ENCODE measurements at regions not wholly inside any gene's neighbourhood (a gene's known extent, or its start where the extent isn't known, plus 50 kb on each side); places are given as distances from the start of the nearest gene placed in this dataset.
"Not testable (repeated sequence)": the region's sequence is repeated elsewhere in the genome, so short reads cannot be mapped to it uniquely, and the experiment has no call there.

GRCh38 chr12:38175538-38175937, 141.0 kb upstream of the ALG10B start:
- Histone ChIP-seq H3K27me3 (ENCODE audit: insufficient read depth, poor library complexity, severe bottlenecking) (no peaks in the 10 kb centered on the region), H3K4me3 (replicated peaks; ENCODE audit: insufficient read depth, low read length) (no peak overlapping the region), H3K27ac (replicated peaks) (no peak overlapping the region)
- no peak for DNase-seq (ENCODE audit: low read depth in 1 of 2, low spot score in 1 of 2)
- TF ChIP-seq REST (IDR thresholded peaks at IDR 0.05; ENCODE audit: insufficient replicate concordance, low read depth) (no peak), GABPA (IDR thresholded peaks at IDR 0.05; ENCODE audit: low read depth) (no peak), SPI1 (IDR thresholded peaks at IDR 0.05; ENCODE audit: borderline replicate concordance, low read depth) (no peak), POLR2AphosphoS5 (IDR thresholded peaks at IDR 0.05; ENCODE audit: low read depth) (no peak)
- TF ChIP-seq, protein P1, sequence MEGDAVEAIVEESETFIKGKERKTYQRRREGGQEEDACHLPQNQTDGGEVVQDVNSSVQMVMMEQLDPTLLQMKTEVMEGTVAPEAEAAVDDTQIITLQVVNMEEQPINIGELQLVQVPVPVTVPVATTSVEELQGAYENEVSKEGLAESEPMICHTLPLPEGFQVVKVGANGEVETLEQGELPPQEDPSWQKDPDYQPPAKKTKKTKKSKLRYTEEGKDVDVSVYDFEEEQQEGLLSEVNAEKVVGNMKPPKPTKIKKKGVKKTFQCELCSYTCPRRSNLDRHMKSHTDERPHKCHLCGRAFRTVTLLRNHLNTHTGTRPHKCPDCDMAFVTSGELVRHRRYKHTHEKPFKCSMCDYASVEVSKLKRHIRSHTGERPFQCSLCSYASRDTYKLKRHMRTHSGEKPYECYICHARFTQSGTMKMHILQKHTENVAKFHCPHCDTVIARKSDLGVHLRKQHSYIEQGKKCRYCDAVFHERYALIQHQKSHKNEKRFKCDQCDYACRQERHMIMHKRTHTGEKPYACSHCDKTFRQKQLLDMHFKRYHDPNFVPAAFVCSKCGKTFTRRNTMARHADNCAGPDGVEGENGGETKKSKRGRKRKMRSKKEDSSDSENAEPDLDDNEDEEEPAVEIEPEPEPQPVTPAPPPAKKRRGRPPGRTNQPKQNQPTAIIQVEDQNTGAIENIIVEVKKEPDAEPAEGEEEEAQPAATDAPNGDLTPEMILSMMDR (IDR thresholded peaks at IDR 0.05; ENCODE audit: insufficient read depth, low read length), result no peak

GRCh38 chr12:38183617-38184016, 133.0 kb upstream of the ALG10B start:
- not testable (repeated sequence) for H3K27ac ChIP-seq (replicated peaks); DNase-seq (ENCODE audit: low read depth in 1 of 2, low spot score in 1 of 2); H3K4me3 ChIP-seq (replicated peaks; ENCODE audit: insufficient read depth, low read length); H3K27me3 ChIP-seq (ENCODE audit: insufficient read depth, poor library complexity, severe bottlenecking)

DNA sequence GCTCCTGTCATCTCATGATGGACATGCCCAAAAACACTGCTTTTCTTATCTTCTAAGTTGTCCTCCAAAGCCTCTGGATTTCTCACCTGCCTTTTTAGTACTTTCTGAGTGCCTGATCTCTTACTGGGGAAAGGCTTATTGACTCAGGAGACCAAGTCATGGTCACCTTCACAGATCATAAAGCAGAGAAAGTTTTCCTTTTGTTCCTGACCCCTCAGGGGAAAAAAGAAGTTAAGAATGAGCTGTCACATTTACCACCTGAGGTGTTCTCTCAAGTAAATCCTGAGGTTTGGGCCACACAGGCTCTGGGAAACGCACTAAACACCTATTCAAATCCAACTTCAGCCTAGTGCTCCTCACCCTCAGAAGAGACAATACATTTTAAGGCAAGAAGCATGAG, 119.3 kb upstream of the ALG10B start:
- not testable (repeated sequence) for DNase-seq (ENCODE audit: low read depth in 1 of 2, low spot score in 1 of 2); H3K27ac ChIP-seq (replicated peaks); H3K27me3 ChIP-seq (ENCODE audit: insufficient read depth, poor library complexity, severe bottlenecking); H3K4me3 ChIP-seq (replicated peaks; ENCODE audit: insufficient read depth, low read length)

- DNase-seq (ENCODE audit: low read depth in 1 of 2, low spot score in 1 of 2), result no peak
- Histone ChIP-seq H3K27me3 (ENCODE audit: insufficient read depth, poor library complexity, severe bottlenecking) (no peaks in the 10 kb centered on the region), H3K27ac (replicated peaks) (no peak overlapping the region), H3K4me3 (replicated peaks; ENCODE audit: insufficient read depth, low read length) (no peak overlapping the region)
- TF ChIP-seq, protein P1 (IDR thresholded peaks at IDR 0.05; ENCODE audit: insufficient read depth, low read length), result no peak
- TF ChIP-seq SPI1 (IDR thresholded peaks at IDR 0.05; ENCODE audit: borderline replicate concordance, low read depth) (no peak), GABPA (IDR thresholded peaks at IDR 0.05; ENCODE audit: low read depth) (no peak), REST (IDR thresholded peaks at IDR 0.05; ENCODE audit: insufficient replicate concordance, low read depth) (no peak), POLR2AphosphoS5 (IDR thresholded peaks at IDR 0.05; ENCODE audit: low read depth) (no peak)
These were observed 114.9 kb upstream of the ALG10B start for GRCh38 chr12:38201461-38202276.

DNA sequence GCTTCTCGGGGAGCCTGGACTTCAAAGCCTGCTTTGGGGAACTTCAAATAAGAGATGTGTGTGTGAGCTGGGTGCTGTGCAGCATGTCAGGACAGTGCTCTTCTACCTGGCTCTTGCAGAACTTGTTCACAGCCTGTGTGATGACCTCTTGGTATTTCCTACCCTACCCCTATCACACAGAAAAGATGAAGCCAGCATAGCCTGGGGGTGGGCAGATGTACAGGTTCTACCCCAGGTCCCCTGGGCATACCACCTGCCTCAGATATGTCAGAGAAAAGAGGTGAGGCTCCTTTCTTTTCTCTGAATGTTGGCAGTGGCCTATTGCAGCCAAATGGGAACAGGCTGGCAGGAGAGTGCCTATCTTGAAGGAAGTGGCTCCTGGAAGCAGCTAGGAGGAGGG, 111.7 kb upstream of the ALG10B start:
- H3K4me3 ChIP-seq (replicated peaks; ENCODE audit: insufficient read depth, low read length), result no peak overlapping the region
- DNase-seq (ENCODE audit: low read depth in 1 of 2, low spot score in 1 of 2), result no peak
- no peaks in the 10 kb centered on the region for H3K27me3 ChIP-seq (ENCODE audit: insufficient read depth, poor library complexity, severe bottlenecking)
- TF ChIP-seq POLR2AphosphoS5 (IDR thresholded peaks at IDR 0.05; ENCODE audit: low read depth) (no peak), REST (IDR thresholded peaks at IDR 0.05; ENCODE audit: insufficient replicate concordance, low read depth) (no peak), SPI1 (IDR thresholded peaks at IDR 0.05; ENCODE audit: borderline replicate concordance, low read depth) (no peak), GABPA (IDR thresholded peaks at IDR 0.05; ENCODE audit: low read depth) (no peak)
- TF ChIP-seq, protein P1 (IDR thresholded peaks at IDR 0.05; ENCODE audit: insufficient read depth, low read length), result no peak
- no peak overlapping the region for H3K27ac ChIP-seq (replicated peaks)

All from HL-60 (cell line).